ENCODE measurements at regions not wholly inside any gene's neighbourhood (a gene's known extent, or its start where the extent isn't known, plus 50 kb on each side); places are given as distances from the start of the nearest gene placed in this dataset.

DNA sequence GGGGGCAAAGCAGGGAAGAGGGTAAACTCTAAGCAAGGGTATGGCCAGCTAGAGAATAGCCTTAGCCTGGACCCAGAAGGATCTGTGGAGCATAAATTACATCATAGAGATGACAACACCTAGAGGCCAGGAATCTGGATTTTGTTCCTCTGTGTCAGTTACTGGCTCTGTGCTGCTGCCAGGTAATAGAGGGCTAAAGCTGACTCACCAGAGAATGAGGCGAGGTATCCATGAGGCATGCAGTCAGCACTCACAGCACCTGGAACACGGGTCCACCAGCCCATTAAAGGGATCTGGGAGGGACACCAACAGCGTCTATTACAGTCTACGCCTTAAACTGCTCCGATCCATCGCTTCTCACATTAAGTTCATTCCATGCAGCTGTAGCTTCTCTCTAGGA is 74.9 kb upstream of the CMKLR1 start:
- TF ChIP-seq, protein P1, sequence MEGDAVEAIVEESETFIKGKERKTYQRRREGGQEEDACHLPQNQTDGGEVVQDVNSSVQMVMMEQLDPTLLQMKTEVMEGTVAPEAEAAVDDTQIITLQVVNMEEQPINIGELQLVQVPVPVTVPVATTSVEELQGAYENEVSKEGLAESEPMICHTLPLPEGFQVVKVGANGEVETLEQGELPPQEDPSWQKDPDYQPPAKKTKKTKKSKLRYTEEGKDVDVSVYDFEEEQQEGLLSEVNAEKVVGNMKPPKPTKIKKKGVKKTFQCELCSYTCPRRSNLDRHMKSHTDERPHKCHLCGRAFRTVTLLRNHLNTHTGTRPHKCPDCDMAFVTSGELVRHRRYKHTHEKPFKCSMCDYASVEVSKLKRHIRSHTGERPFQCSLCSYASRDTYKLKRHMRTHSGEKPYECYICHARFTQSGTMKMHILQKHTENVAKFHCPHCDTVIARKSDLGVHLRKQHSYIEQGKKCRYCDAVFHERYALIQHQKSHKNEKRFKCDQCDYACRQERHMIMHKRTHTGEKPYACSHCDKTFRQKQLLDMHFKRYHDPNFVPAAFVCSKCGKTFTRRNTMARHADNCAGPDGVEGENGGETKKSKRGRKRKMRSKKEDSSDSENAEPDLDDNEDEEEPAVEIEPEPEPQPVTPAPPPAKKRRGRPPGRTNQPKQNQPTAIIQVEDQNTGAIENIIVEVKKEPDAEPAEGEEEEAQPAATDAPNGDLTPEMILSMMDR (IDR thresholded peaks at IDR 0.05), result no peak
- DNase-seq (no peak), ATAC-seq (no peak)
- H3K4me1 ChIP-seq, result no peaks in the 10 kb centered on the region
- H3K36me3 ChIP-seq, result no peaks in the 10 kb centered on the region
- intact Hi-C loops (cut with DNase I), result no loop called here
- H3K27ac ChIP-seq, result no peak overlapping the region
- no peaks in the 10 kb centered on the region for H3K27me3 ChIP-seq
- no peak overlapping the region for H3K4me3 ChIP-seq
- H3K9me3 ChIP-seq, result no peaks in the 10 kb centered on the region

GRCh38 chr12:108410689-108411088 is 71.6 kb upstream of the CMKLR1 start:
- TF ChIP-seq, protein P1 (IDR thresholded peaks at IDR 0.05), result no peak

GRCh38 chr12:108409481-108409880 is 70.4 kb upstream of the CMKLR1 start:
- Histone ChIP-seq H3K4me1 (no peaks in the 10 kb centered on the region), H3K27me3 (no peaks in the 10 kb centered on the region), H3K36me3 (no peaks in the 10 kb centered on the region), H3K9me3 (no peaks in the 10 kb centered on the region), H3K27ac (no peak overlapping the region), H3K4me3 (no peak overlapping the region)
- no peak for ATAC-seq
- TF ChIP-seq, protein P1 (IDR thresholded peaks at IDR 0.05), result no peak
- no peak for DNase-seq
- intact Hi-C loops (cut with DNase I), result no loop called here

More at GRCh38 chr12:108410689-108411088, 71.6 kb upstream of the CMKLR1 start:
- no peaks in the 10 kb centered on the region for H3K4me1 ChIP-seq
- no peak overlapping the region for H3K27ac ChIP-seq
- intact Hi-C loops (cut with DNase I), result no loop called here
- H3K36me3 ChIP-seq, result no peaks in the 10 kb centered on the region
- DNase-seq (no peak), ATAC-seq (no peak)
- no peaks in the 10 kb centered on the region for H3K9me3 ChIP-seq
- no peak overlapping the region for H3K4me3 ChIP-seq
- H3K27me3 ChIP-seq, result no peaks in the 10 kb centered on the region

- Histone ChIP-seq H3K27ac (no peak overlapping the region), H3K4me1 (no peaks in the 10 kb centered on the region), H3K4me3 (no peak overlapping the region), H3K9me3 (no peaks in the 10 kb centered on the region), H3K27me3 (no peaks in the 10 kb centered on the region), H3K36me3 (no peaks in the 10 kb centered on the region)
- TF ChIP-seq, protein P1 (IDR thresholded peaks at IDR 0.05), result no peak
- intact Hi-C loops (cut with DNase I), result no loop called here
- no peak for DNase-seq
- no peak for ATAC-seq
Measured at GRCh38 chr12:108403952-108404351, 64.8 kb upstream of the CMKLR1 start.

- Histone ChIP-seq H3K27me3 (no peaks in the 10 kb centered on the region), H3K36me3 (no peaks in the 10 kb centered on the region), H3K27ac (no peak overlapping the region), H3K4me1 (no peaks in the 10 kb centered on the region), H3K4me3 (no peak overlapping the region), H3K9me3 (no peaks in the 10 kb centered on the region)
- intact Hi-C loops (cut with DNase I), result no loop called here
- TF ChIP-seq, protein P1 (IDR thresholded peaks at IDR 0.05), result no peak
- DNase-seq (no peak), ATAC-seq (no peak)
Measured at GRCh38 chr12:108401964-108402363, 62.9 kb upstream of the CMKLR1 start.

DNA sequence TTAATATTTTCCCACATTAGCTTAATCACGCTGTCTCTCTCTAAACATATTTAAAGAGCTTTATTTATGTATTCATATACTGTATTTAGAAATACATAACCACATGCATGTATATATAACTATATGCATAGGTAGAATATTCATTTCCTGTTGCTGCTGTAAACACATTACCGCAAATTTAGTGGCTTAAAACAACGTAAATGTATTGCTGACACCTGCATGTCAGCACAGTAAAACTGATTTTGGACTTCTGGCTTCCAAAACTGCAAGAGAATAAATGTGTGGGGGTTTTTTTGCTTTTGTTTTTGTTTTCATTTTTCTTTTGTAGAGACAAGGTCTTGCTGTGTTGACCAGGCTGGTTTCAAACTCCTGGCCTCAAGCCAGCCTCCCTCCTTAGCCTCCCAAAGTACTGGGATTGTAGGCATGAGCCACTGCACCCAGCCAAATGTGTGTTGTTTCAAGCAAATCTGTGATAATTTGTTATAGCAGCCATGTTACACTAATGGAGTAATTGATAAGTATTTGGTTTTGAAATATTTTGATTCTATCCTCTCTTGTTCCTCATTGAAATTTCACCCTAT is 61.9 kb upstream of the CMKLR1 start:
- no peaks in the 10 kb centered on the region for H3K36me3 ChIP-seq
- intact Hi-C loops (cut with DNase I), result no loop called here
- no peak overlapping the region for H3K27ac ChIP-seq
- TF ChIP-seq, protein P1 (IDR thresholded peaks at IDR 0.05), result no peak
- H3K27me3 ChIP-seq, result no peaks in the 10 kb centered on the region
- H3K4me3 ChIP-seq, result no peak overlapping the region
- DNase-seq, result no peak
- ATAC-seq, result no peak
- no peaks in the 10 kb centered on the region for H3K4me1 ChIP-seq
- no peaks in the 10 kb centered on the region for H3K9me3 ChIP-seq

All from upper lobe of right lung (tissue), 1 donor.